ENCODE measurements at regions not wholly inside any gene's neighbourhood (a gene's known extent, or its start where the extent isn't known, plus 50 kb on each side); places are given as distances from the start of the nearest gene placed in this dataset.
"Not testable (repeated sequence)": the region's sequence is repeated elsewhere in the genome, so short reads cannot be mapped to it uniquely, and the experiment has no call there.

DNA sequence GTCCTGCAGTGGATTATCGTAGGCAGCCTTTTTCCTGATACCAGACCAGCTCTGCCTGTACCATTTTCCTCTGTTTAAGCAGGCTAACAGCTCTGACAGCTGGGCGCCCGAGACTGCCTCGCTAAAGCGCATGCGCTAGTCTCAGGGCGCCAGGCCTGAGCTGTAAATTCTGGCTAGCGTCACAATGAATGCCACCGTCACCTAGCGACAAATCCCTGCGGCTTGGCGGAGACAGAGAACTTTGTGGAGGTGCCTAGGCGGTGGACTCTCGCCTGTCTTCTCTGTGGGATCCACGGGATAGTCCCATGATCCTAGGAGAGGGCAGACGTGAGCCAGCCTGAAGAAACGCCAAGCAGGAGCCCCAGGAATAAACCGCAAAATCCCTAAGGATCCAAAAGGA, 573.9 kb downstream of the KCNJ18 start:
- no peak for DNase-seq

GRCh38 chr17:22267019-22267418, 574.7 kb downstream of the KCNJ18 start:
- no peak for DNase-seq

DNA sequence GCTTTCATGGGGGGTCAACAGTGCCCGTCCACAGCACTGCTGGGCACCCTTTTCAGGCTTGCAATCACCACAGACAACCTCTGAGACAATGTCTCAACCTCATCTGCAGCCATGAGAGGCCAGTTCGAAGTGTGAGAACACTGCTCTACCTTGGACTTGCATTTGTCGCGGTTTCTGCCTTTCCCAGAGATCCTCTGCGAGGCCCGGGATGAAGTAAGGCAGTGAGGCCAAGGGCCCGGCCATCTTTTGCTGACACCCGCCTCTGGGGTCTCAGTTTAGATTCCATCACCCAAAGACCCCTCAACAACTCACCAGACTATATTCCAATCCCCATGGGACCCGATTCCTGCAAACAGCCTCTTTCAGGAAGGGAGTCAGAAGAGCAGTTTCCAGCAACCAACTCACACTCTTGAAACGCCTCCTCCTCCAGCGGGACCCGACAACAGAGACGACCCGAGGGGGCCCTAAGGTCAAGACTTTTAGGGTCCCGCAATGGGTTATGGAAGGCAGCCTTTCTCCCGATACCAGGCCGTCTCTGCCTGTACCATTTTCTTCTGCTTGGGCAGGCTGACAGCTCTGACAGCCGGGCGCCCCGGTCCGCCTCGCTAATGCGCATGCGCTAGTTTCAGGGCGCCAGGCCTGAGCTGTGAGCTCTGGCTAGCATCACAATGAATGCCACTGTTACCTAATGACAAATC, 576.0 kb downstream of the KCNJ18 start:
- DNase-seq: no peak

DNA sequence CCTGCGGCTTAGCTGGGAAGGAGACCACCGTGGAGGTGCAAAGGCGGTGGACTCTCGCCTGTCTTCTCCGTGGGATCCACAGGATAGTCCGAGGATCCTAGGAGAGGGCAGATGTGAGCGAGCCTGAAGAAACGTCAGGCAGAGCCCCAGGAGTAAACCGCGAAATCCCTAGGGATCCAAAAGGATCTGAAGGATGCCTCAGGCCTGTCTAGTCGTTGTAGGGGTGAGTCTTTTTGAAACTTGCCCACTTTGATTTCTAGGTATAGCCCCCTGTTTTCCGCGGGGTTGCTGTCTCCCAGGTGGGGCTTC, 576.5 kb downstream of the KCNJ18 start:
- DNase-seq: no peak

- no peak for DNase-seq
Observed at GRCh38 chr17:22270381-22270780, 578.1 kb downstream of the KCNJ18 start.

GRCh38 chr17:22270809-22271208, 578.5 kb downstream of the KCNJ18 start:
- DNase-seq: not testable (repeated sequence)

GRCh38 chr17:22272363-22273146, 580.2 kb downstream of the KCNJ18 start:
- DNase-seq: no peak

DNA sequence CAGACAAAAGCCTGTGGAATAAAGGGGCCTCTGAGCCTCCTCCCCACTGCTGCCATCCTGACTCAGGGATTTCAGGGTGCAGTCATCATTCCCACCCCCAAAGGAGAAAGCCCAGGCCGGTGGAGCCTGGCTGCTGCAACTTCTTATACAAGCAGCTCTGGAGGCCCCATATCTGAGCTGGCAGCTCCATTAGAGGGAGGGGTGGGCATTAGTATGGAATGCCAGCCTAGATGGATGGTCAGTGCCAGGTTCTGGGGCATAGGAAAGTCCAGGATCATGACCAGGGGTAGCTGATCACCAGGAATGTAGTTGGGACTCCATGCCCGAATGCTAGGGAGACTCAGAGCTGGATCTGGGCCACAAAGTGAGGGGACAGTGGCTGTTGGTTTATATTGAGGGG, 581.0 kb downstream of the KCNJ18 start:
- no peak for DNase-seq

- no peak for DNase-seq
Observed at GRCh38 chr17:22277595-22277994, 585.3 kb downstream of the KCNJ18 start.

DNA sequence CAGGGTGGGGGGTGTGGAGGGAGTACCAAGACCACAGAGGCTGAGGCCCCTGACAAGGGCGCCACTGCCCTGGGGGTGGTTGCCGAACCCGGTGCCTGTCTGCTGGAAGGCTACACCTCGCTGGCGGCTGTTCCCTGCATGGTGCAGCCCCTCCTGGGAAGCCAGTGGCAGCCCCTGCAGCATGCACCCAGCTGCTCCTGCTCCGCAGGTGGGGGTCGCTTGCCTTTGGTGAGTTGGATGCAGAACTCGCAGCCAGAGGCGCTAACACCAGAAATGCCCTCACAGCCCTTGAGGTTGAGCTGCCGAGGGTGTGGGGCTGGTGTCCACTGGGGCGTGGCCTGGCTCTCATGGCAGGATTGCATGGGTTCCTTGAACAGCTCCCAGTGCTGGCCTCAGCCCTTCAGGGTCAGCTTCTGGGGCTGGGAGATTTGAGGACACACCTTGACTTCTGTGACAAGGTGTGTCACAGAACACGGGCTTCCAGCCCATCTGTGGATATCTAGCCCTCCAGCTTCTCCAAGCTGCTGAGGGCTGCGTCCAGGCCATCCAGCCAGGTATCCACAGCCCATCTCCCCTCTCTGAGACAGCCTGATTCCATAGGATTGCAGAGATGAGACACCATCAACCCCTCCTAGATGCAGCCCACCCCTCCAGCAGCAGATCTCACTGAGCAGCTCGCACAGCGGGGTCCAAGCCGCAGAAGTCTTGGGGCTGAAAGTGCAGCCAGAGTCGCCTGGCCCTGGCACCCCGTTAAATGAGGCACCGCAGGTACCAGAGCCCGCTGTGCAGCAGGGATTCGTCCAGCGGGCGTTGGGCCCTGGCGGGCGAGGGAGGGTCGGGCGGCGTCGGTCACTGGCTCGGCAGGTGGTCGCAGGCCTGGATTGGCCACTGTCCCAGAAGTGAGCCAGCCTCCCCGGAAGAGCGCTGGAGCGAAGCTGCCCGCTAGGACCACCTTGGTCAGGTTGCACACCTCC, 586.3 kb downstream of the KCNJ18 start:
- no peak for DNase-seq

DNA sequence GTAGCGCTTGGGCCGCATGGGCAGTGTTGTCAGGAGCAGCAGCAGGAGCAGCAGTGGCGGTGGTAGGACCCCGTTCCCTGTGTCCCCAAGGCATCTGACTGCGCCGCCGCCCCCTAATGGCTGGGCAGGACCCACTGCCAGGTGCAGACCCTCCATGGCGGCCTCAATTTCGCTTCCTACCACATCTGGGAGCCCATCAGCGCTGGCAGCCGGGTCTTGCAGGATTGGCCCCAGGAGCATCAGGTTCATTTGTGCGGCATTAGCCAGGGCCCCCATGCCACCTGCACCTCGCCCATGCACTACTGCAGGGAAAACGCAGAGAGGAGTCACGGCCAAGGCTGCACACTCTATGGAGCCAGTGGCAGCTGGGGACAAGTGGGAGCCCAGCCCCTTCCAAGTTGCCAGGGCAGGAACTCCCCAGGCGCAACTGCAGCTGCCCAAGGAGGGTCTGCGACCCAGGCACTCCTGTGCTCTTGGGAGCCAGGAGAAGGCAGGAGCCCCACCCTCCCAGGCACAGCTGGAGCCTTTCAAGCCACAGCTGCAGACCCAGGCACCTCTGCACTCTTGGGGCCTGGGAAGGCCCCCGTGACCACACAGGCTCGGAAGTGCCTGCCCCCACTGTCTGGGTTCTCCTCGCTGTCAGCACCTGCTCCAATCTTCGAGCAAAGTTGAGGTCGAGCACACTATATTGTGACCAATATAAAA, 594.2 kb downstream of the KCNJ18 start:
- DNase-seq: no peak

GRCh38 chr17:22298484-22298951, 606.2 kb downstream of the KCNJ18 start:
- not testable (repeated sequence) for DNase-seq

DNA sequence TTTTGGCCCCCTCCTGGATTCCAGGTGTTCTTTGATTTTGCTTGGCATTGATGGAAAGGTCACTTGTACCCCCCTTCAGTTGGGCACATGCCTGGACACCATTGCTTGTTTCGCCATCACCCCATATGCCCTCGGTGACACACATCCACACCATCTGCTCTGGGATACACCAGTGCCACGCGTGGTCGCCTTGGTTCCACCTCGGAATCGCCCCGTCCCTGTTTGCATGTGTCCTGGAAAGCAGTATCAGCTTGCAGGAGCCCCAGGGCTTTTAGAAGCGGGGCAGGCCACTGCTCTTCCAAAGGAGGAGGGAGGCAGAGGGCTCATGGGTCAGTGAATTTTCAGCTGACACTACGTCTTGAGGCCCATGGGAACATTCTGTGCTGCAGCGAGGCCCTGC, 607.9 kb downstream of the KCNJ18 start:
- DNase-seq: no peak

GRCh38 chr17:22300731-22301352, 608.5 kb downstream of the KCNJ18 start:
- no peak for DNase-seq

- no peak for DNase-seq
Observed at GRCh38 chr17:22301353-22301745, 609.0 kb downstream of the KCNJ18 start.

GRCh38 chr17:22303096-22303495, 610.8 kb downstream of the KCNJ18 start:
- no peak for DNase-seq

- no peak for DNase-seq
Observed at GRCh38 chr17:22303865-22304264, 611.5 kb downstream of the KCNJ18 start.

- no peak for DNase-seq
Observed at GRCh38 chr17:22304667-22305303, 612.5 kb downstream of the KCNJ18 start.

DNA sequence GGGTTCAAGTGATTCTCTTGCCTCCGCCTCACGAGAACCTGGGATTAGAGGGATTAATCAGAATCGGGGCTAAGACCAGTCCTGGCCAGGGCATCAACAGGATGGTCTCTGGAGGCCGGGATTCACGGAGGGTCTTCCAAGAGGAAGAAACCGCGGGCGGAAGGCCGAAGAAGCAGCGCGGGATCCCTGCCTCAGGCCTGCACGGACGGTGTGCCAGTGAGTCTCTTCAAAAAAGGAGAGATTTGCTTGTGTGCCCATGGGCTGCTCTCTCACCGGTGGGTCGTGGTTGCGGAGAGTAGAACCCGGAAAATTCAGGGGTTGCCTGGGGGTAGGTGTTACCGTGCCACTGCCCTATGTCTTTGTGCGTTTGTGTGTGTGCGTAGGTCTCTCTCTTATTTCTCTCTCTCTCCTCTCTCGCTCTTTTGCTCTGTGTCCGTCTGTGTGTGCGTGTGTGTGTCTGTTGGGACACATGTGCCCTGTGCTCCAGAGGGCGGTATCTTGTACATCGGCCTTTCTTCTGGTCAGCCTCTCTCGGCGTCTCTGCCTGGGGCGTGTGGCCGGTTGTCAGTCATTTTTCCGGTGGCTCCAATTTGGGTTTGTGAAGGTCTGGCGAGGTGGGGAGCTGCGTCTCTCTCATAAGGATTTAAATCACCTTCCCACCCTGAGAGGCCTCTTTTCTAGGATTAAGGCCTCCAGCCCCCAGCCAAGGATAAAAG, 613.2 kb downstream of the KCNJ18 start:
- no peak for DNase-seq

GRCh38 chr17:22310292-22310691, 618.0 kb downstream of the KCNJ18 start:
- DNase-seq: not testable (repeated sequence)

Data from stimulated activated CD8-positive, alpha-beta memory T cell treated with anti-CD3 and anti-CD28 coated beads, Interleukin-4, amount 100 ng/mL, for 48 hours (primary cell).